GM13977 (cell line): ENCODE measurements at regions not wholly inside any gene's neighbourhood (a gene's known extent, or its start where the extent isn't known, plus 50 kb on each side); places are given as distances from the start of the nearest gene placed in this dataset.

Experiments used
- DNase-seq: peaks from one replicate; pipeline ENCODE4 v3.0.0; 2012; ENCODE audit warnings: low spot score
- CTCF ChIP-seq: IDR thresholded peaks from 2 replicates; pipeline ENCODE4 v1.5.1; 2012; ENCODE audit warnings: mild to moderate bottlenecking, control low read depth; ENCODE audit not compliant: insufficient read depth; ENCODE audit errors: extremely low read depth, missing control alignments
- in situ Hi-C: fragments of 300-500 bp; cut with MboI; formaldehyde crosslinking; loops from one replicate; pipeline ENCODE4 v1.12.0; 2022; ENCODE audit warnings: low sequenced_read_pairs, low pct_unique_long_range_greater_than_20kb, mixed read lengths, inconsistent platforms; ENCODE audit not compliant: unreplicated experiment

- no peak for TF ChIP-seq CTCF
- DNase-seq = no peak
- in situ Hi-C loops = no loop called here
These were observed 120.9 kb upstream of the TARS1 start for GRCh38 chr5:33319841-33320240.

GRCh38 chr5:33321026-33321425 is 119.7 kb upstream of the TARS1 start:
- no peak for TF ChIP-seq CTCF
- in situ Hi-C loops = no loop called here
- no peak for DNase-seq

- in situ Hi-C loops = no loop called here
- TF ChIP-seq CTCF = no peak
- no peak for DNase-seq
These were observed 118.1 kb upstream of the TARS1 start for GRCh38 chr5:33322632-33323031.

GRCh38 chr5:33324667-33325307 is 116.0 kb upstream of the TARS1 start:
- in situ Hi-C loops = no loop called here
- no peak for TF ChIP-seq CTCF
- no peak for DNase-seq

- no peak for DNase-seq
- TF ChIP-seq CTCF = no peak
- in situ Hi-C loops = no loop called here
These were observed 111.9 kb upstream of the TARS1 start for GRCh38 chr5:33328818-33329217.

- in situ Hi-C loops = no loop called here
- TF ChIP-seq CTCF = no peak
- no peak for DNase-seq
These were observed 110.9 kb upstream of the TARS1 start for GRCh38 chr5:33329891-33330290.

- no peak for TF ChIP-seq CTCF
- no peak for DNase-seq
- in situ Hi-C loops = no loop called here
These were observed 110.3 kb upstream of the TARS1 start for GRCh38 chr5:33330426-33330825.
